ENCODE measurements at regions not wholly inside any gene's neighbourhood (a gene's known extent, or its start where the extent isn't known, plus 50 kb on each side); places are given as distances from the start of the nearest gene placed in this dataset.

- DNase-seq, result no peak
- no peaks in the 10 kb centered on the region for H3K36me3 ChIP-seq (ENCODE audit: control insufficient read depth in 1 of 2, insufficient read depth in 2 of 2, low read length in 1 of 2)
- no peaks in the 10 kb centered on the region for H3K4me1 ChIP-seq (ENCODE audit: control insufficient read depth in 1 of 2, insufficient read depth in 2 of 2, low read length in 2 of 2)
- no peak overlapping the region for H3K4me3 ChIP-seq (ENCODE audit: low read length in 2 of 2)
- no peaks in the 10 kb centered on the region for H3K9me3 ChIP-seq (ENCODE audit: control insufficient read depth, low read length)
- H3K27ac ChIP-seq (ENCODE audit: low read depth in 1 of 2, low read length in 2 of 2), result no peak overlapping the region
- 37 to 39% methylated on average over 4 of the region's 4 CpGs for WGBS, 2 donors
- ATAC-seq (ENCODE audit: low FRiP score), result no peak
- intact Hi-C loops (cut with DNase I), result no loop called here
- H3K27me3 ChIP-seq (ENCODE audit: control insufficient read depth in 1 of 2, insufficient read depth in 2 of 2, low read length in 1 of 2), result no peaks in the 10 kb centered on the region
Measured at GRCh38 chr1:95583661-95584210, 349.7 kb downstream of the RWDD3 start.

DNA sequence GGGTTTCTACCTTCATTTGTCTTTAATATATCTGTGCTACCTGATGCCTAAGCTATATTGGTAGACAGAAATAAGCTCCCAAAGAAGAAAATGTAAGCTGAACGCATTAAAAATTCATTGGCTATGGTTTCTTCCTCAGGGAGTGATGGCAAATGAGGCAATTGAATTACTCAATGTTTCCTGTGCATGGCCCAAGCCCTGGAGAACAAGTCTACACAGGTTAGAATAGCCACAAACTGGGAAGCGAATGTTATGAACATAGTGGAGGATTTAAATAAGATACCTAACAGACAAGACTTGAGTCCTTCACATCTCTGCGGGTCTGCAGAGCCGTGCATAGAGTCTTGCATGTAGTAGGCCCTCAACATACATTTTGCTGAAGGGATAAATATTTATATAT is 350.3 kb downstream of the RWDD3 start:
- intact Hi-C loops (cut with DNase I), result no loop called here
- Histone ChIP-seq H3K27ac (ENCODE audit: low read depth in 1 of 2, low read length in 2 of 2) (no peak overlapping the region), H3K4me1 (ENCODE audit: control insufficient read depth in 1 of 2, insufficient read depth in 2 of 2, low read length in 2 of 2) (no peaks in the 10 kb centered on the region), H3K9me3 (ENCODE audit: control insufficient read depth, low read length) (no peaks in the 10 kb centered on the region), H3K27me3 (ENCODE audit: control insufficient read depth in 1 of 2, insufficient read depth in 2 of 2, low read length in 1 of 2) (no peaks in the 10 kb centered on the region), H3K36me3 (ENCODE audit: control insufficient read depth in 1 of 2, insufficient read depth in 2 of 2, low read length in 1 of 2) (no peaks in the 10 kb centered on the region), H3K4me3 (ENCODE audit: low read length in 2 of 2) (no peak overlapping the region)
- DNase-seq, result no peak
- no peak for ATAC-seq (ENCODE audit: low FRiP score)
- 87 to 90% methylated on average over 4 of the region's 4 CpGs for WGBS, 2 donors

- DNase-seq (no peak), ATAC-seq (ENCODE audit: low FRiP score) (no peak)
- H3K27ac ChIP-seq (ENCODE audit: low read depth in 1 of 2, low read length in 2 of 2), result no peak overlapping the region
- no peaks in the 10 kb centered on the region for H3K9me3 ChIP-seq (ENCODE audit: control insufficient read depth, low read length)
- H3K36me3 ChIP-seq (ENCODE audit: control insufficient read depth in 1 of 2, insufficient read depth in 2 of 2, low read length in 1 of 2), result no peaks in the 10 kb centered on the region
- 8 to 30% methylated on average over 3 of the region's 3 CpGs for WGBS, 2 donors
- intact Hi-C loops (cut with DNase I), result no loop called here
- peaks cover 0 to 2% of the 10 kb centered on the region in 2 donors for H3K4me1 ChIP-seq (ENCODE audit: control insufficient read depth in 1 of 2, insufficient read depth in 2 of 2, low read length in 2 of 2)
- H3K27me3 ChIP-seq (ENCODE audit: control insufficient read depth in 1 of 2, insufficient read depth in 2 of 2, low read length in 1 of 2), result no peaks in the 10 kb centered on the region
- H3K4me3 ChIP-seq (ENCODE audit: low read length in 2 of 2), result no peak overlapping the region
Measured at GRCh38 chr1:95604771-95605170, 370.8 kb downstream of the RWDD3 start.

GRCh38 chr1:95614197-95614596 is 380.2 kb downstream of the RWDD3 start:
- ATAC-seq (ENCODE audit: low FRiP score), result no peak
- no peaks in the 10 kb centered on the region for H3K27me3 ChIP-seq (ENCODE audit: control insufficient read depth in 1 of 2, insufficient read depth in 2 of 2, low read length in 1 of 2)
- no peaks in the 10 kb centered on the region for H3K36me3 ChIP-seq (ENCODE audit: control insufficient read depth in 1 of 2, insufficient read depth in 2 of 2, low read length in 1 of 2)
- H3K27ac ChIP-seq (ENCODE audit: low read depth in 1 of 2, low read length in 2 of 2), result no peak overlapping the region
- no peaks in the 10 kb centered on the region for H3K9me3 ChIP-seq (ENCODE audit: control insufficient read depth, low read length)
- H3K4me1 ChIP-seq (ENCODE audit: control insufficient read depth in 1 of 2, insufficient read depth in 2 of 2, low read length in 2 of 2), result no peaks in the 10 kb centered on the region
- no peak overlapping the region for H3K4me3 ChIP-seq (ENCODE audit: low read length in 2 of 2)
- WGBS, 2 donors, result 77 to 85% methylated on average over 5 of the region's 5 CpGs
- intact Hi-C loops (cut with DNase I), result no loop called here
- no peak for DNase-seq

GRCh38 chr1:95615421-95615820 is 381.4 kb downstream of the RWDD3 start:
- Histone ChIP-seq H3K4me3 (ENCODE audit: low read length in 2 of 2) (no peak overlapping the region), H3K27ac (ENCODE audit: low read depth in 1 of 2, low read length in 2 of 2) (no peak overlapping the region), H3K9me3 (ENCODE audit: control insufficient read depth, low read length) (no peaks in the 10 kb centered on the region), H3K4me1 (ENCODE audit: control insufficient read depth in 1 of 2, insufficient read depth in 2 of 2, low read length in 2 of 2) (no peaks in the 10 kb centered on the region), H3K27me3 (ENCODE audit: control insufficient read depth in 1 of 2, insufficient read depth in 2 of 2, low read length in 1 of 2) (no peaks in the 10 kb centered on the region), H3K36me3 (ENCODE audit: control insufficient read depth in 1 of 2, insufficient read depth in 2 of 2, low read length in 1 of 2) (no peaks in the 10 kb centered on the region)
- WGBS, 2 donors, result 84 to 88% methylated on average over 3 of the region's 3 CpGs
- intact Hi-C loops (cut with DNase I), result no loop called here
- ATAC-seq (ENCODE audit: low FRiP score), result no peak
- no peak for DNase-seq

DNA sequence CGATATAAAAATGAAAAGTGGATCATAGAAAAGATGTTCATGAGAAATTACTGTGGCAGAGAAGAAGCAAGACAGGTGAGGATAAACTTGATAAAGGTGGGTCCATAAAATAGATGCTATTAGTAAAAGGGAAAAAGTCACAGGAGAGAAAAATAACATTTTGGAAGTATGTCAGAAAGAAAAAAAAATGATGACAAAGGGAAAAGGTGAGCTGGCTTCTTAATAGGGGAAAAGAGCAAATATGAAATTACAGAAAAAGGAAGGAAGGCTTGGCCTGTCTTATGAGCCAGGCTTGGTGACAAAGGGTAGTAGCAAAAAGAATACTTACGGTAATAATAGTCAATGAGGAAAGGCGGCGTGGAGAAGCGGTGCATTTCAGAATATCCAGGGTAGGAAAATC is 386.1 kb downstream of the RWDD3 start:
- 84 to 93% methylated on average over 5 of the region's 5 CpGs for WGBS, 2 donors
- no peak for ATAC-seq (ENCODE audit: low FRiP score)

GRCh38 chr1:95622609-95623008 is 388.6 kb downstream of the RWDD3 start:
- ATAC-seq (ENCODE audit: low FRiP score), result no peak
- intact Hi-C loops (cut with DNase I), result no loop called here
- Histone ChIP-seq H3K4me1 (ENCODE audit: control insufficient read depth in 1 of 2, insufficient read depth in 2 of 2, low read length in 2 of 2) (no peaks in the 10 kb centered on the region), H3K9me3 (ENCODE audit: control insufficient read depth, low read length) (peaks cover 2% of the 10 kb centered on the region), H3K27me3 (ENCODE audit: control insufficient read depth in 1 of 2, insufficient read depth in 2 of 2, low read length in 1 of 2) (no peaks in the 10 kb centered on the region), H3K36me3 (ENCODE audit: control insufficient read depth in 1 of 2, insufficient read depth in 2 of 2, low read length in 1 of 2) (no peaks in the 10 kb centered on the region), H3K4me3 (ENCODE audit: low read length in 2 of 2) (no peak overlapping the region), H3K27ac (ENCODE audit: low read depth in 1 of 2, low read length in 2 of 2) (no peak overlapping the region)
- 57 to 71% methylated on average over 5 of the region's 5 CpGs for WGBS, 2 donors
- DNase-seq, result no peak

More for the DNA sequence above, 386.1 kb downstream of the RWDD3 start:
- no peak for DNase-seq
- Histone ChIP-seq H3K9me3 (ENCODE audit: control insufficient read depth, low read length) (peaks cover 2% of the 10 kb centered on the region), H3K4me1 (ENCODE audit: control insufficient read depth in 1 of 2, insufficient read depth in 2 of 2, low read length in 2 of 2) (no peaks in the 10 kb centered on the region), H3K27me3 (ENCODE audit: control insufficient read depth in 1 of 2, insufficient read depth in 2 of 2, low read length in 1 of 2) (no peaks in the 10 kb centered on the region), H3K4me3 (ENCODE audit: low read length in 2 of 2) (no peak overlapping the region), H3K36me3 (ENCODE audit: control insufficient read depth in 1 of 2, insufficient read depth in 2 of 2, low read length in 1 of 2) (no peaks in the 10 kb centered on the region), H3K27ac (ENCODE audit: low read depth in 1 of 2, low read length in 2 of 2) (no peak overlapping the region)
- intact Hi-C loops (cut with DNase I), result no loop called here

DNA sequence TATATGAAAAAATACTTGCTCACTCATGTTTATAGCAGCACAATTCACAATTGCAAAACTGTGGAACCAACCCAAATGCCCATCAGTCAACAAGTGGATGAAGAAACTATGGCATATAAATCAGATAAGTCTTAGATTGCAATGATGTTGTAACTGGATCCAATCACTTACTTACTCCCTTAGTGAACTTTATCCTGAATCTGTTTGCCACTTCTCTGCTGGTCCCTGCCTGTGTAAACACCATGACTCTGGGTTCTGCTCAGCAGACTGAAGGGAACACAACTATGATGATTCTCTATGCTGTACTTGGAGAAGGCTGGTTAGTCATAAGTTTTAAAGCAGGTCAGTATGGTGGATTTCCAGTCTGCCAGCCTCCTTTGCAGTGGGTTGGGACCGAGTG is 391.2 kb downstream of the RWDD3 start:
- intact Hi-C loops (cut with DNase I), result no loop called here
- Histone ChIP-seq H3K4me3 (ENCODE audit: low read length in 2 of 2) (no peak overlapping the region), H3K36me3 (ENCODE audit: control insufficient read depth in 1 of 2, insufficient read depth in 2 of 2, low read length in 1 of 2) (no peaks in the 10 kb centered on the region), H3K4me1 (ENCODE audit: control insufficient read depth in 1 of 2, insufficient read depth in 2 of 2, low read length in 2 of 2) (no peaks in the 10 kb centered on the region), H3K27ac (ENCODE audit: low read depth in 1 of 2, low read length in 2 of 2) (no peak overlapping the region), H3K27me3 (ENCODE audit: control insufficient read depth in 1 of 2, insufficient read depth in 2 of 2, low read length in 1 of 2) (no peaks in the 10 kb centered on the region), H3K9me3 (ENCODE audit: control insufficient read depth, low read length) (peaks cover 2% of the 10 kb centered on the region)
- WGBS, 2 donors, result 80 to 83% methylated on average over 1 of the region's 1 CpG
- no peak for DNase-seq
- no peak for ATAC-seq (ENCODE audit: low FRiP score)

GRCh38 chr1:95627244-95627643 is 393.2 kb downstream of the RWDD3 start:
- Histone ChIP-seq H3K4me1 (ENCODE audit: control insufficient read depth in 1 of 2, insufficient read depth in 2 of 2, low read length in 2 of 2) (no peaks in the 10 kb centered on the region), H3K9me3 (ENCODE audit: control insufficient read depth, low read length) (peaks cover 2% of the 10 kb centered on the region), H3K27ac (ENCODE audit: low read depth in 1 of 2, low read length in 2 of 2) (no peak overlapping the region), H3K27me3 (ENCODE audit: control insufficient read depth in 1 of 2, insufficient read depth in 2 of 2, low read length in 1 of 2) (no peaks in the 10 kb centered on the region), H3K36me3 (ENCODE audit: control insufficient read depth in 1 of 2, insufficient read depth in 2 of 2, low read length in 1 of 2) (no peaks in the 10 kb centered on the region), H3K4me3 (ENCODE audit: low read length in 2 of 2) (no peak overlapping the region)
- DNase-seq, result no peak
- intact Hi-C loops (cut with DNase I), result no loop called here
- no peak for ATAC-seq (ENCODE audit: low FRiP score)
- 87 to 88% methylated on average over 6 of the region's 6 CpGs for WGBS, 2 donors
